Heart left ventricle (tissue), 16 donors: ENCODE measurements at regions not wholly inside any gene's neighbourhood (a gene's known extent, or its start where the extent isn't known, plus 50 kb on each side); places are given as distances from the start of the nearest gene placed in this dataset.

Experiments used
- ATAC-seq, 4 donors: fragments of 200-7000 bp; cut with Tn5 transposase; one replicate each; pipeline ENCODE4 v1.9.1; 2020 to 2022; ENCODE audit warnings: moderate library complexity in 4 of 4, mild to moderate bottlenecking in 3 of 4, moderate number of reproducible peaks in 1 of 4
- DNase-seq, 5 donors: peaks; one replicate each; pipeline ENCODE4 v3.0.0-alpha.2; 2020
- H3K27ac ChIP-seq, 12 donors: fragments of 200-600 bp; sonication (generic) in 4 of 12; one replicate each; pipeline versions ENCODE4 v1.5.0 to v1.8.0; 2016 to 2022; ENCODE audit warnings: mild to moderate bottlenecking in 2 of 12
- H3K27me3 ChIP-seq, 9 donors: fragments of 200-600 bp; sonication (generic) in 2 of 9; one replicate each; pipeline versions ENCODE4 v1.5.1 to v1.8.0; 2016 to 2022; ENCODE audit warnings: mild to moderate bottlenecking in 3 of 9
- H3K36me3 ChIP-seq, 9 donors: fragments of 200-600 bp; sonication (generic) in 2 of 9; one replicate each; pipeline versions ENCODE4 v1.5.0 to v1.8.0; 2018 to 2022; ENCODE audit warnings: mild to moderate bottlenecking in 2 of 9
- H3K4me1 ChIP-seq, 12 donors: fragments of 200-600 bp; sonication (generic) in 4 of 12; one replicate each; pipeline versions ENCODE4 v1.5.0 to v1.8.0; 2016 to 2022; ENCODE audit warnings: mild to moderate bottlenecking in 3 of 12
- H3K4me3 ChIP-seq, 12 donors: fragments of 200-600 bp; sonication (generic) in 4 of 12; one replicate each; pipeline versions ENCODE4 v1.5.0 to v1.8.0; 2017 to 2022; ENCODE audit warnings: mild to moderate bottlenecking in 9 of 12, moderate library complexity in 4 of 12
- H3K9me3 ChIP-seq, 12 donors: fragments of 200-600 bp; sonication (generic) in 4 of 12; one replicate each; pipeline versions ENCODE4 v1.5.0 to v1.8.0; 2016 to 2022; ENCODE audit warnings: mild to moderate bottlenecking in 1 of 12
- POLR2A ChIP-seq, 2 donors: fragments of 450-650 bp; IDR thresholded peaks; one replicate each; pipeline ENCODE4 v1.6.1; 2017; ENCODE audit warnings: antibody characterized with exemption in 2 of 2, mild to moderate bottlenecking in 2 of 2, moderate library complexity in 2 of 2
- WGBS, 4 donors: extraction: QIAGEN DNeasy Blood & Tissue Kit in 2 of 4; methylation state at CpG; one replicate each; pipeline versions ENCODE4 v1.1.5 to v1.1.7; 2013 to 2018; 5-methylcytosine and 5-hydroxymethylcytosine counted together
- intact Hi-C, 10 donors: fragments of 100-400 bp; cut with DNase I; formaldehyde crosslinking; loops; one replicate each; pipeline versions ENCODE4 v1.11.1 to v1.14.2; 2022
- TF ChIP-seq, protein P1 (sequence below), 12 donors: fragments of 200-600 bp; sonication (generic) in 4 of 12; IDR thresholded peaks; one replicate each; pipeline versions ENCODE4 v1.5.0 to v1.8.0; 2018 to 2022; ENCODE audit warnings: antibody characterized with exemption in 12 of 12, mild to moderate bottlenecking in 5 of 12
- donor health status: ischemic (EF 13 %, LVEDD 7.1; RV severe dilation, severe dysfunction).
- donor health status: healthy with polysubstance abuse.
- donor health status: DM: no; HTN: yes; CAD: no.
- donor health status: DM: no; HTN: no; CAD: no.
- donor health status: ischemic (EF 25% LVEDD 6.9; RV normal size, moderate dysfunction).
- donor health status: ischemic (EF 25% LVEDD 5.7; RV mildly dilated, moderate dysfunction).
- donor health status: healthy.
- donor health status: DM: yes; HTN: yes; CAD: no.
- donor health status: ischemic (EF 35%, LVEDD 5.7; RV mildly dilated, moderate dysfunction).
- donor health status: nonischemic (EF 11% LVEDD 7.7; RV severe dilation, severe dysfunction).
- donor health status: DM: yes; HTN: yes; CAD: no.
- donor health status: PGD.
- donor health status: ischemic (EF 29% LVEDD 5.4; RV normal size, mild dysfunction).
- donor health status: nonischemic (EF 23%, LVEDD 6.1; RV moderate dilation, normal function).

DNA sequence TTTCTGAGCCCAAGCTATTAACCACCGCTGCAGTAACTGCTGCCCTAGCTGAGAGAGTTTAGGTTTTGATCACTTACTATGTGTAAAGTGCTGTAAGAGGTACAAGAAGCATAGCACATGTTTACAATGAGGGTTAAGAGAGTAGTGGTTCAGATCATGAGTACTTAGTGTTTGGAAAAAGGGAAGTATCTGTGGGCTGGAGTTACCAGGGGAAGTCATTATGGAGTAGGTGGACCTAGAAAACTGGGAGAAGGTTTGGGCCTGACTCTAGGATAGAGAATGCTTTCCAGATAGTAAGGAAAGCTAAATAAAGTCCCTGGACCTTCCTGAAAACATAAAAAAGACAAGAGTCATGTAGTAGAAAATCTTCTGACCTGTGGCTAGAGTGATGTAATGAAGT is 149.6 kb upstream of the PLXNA2 start:
- Histone ChIP-seq H3K36me3 (no peaks in the 10 kb centered on the region), H3K27me3 (peaks cover 0 to 7% (median 0%) of the 10 kb centered on the region in 9 donors), H3K4me1 (no peaks in the 10 kb centered on the region), H3K4me3 (no peak overlapping the region), H3K9me3 (peaks cover 0 to 5% (median 0%) of the 10 kb centered on the region in 12 donors), H3K27ac (no peak overlapping the region)
- no peak for TF ChIP-seq POLR2A (IDR thresholded peaks at IDR 0.05)
- TF ChIP-seq, protein P1, sequence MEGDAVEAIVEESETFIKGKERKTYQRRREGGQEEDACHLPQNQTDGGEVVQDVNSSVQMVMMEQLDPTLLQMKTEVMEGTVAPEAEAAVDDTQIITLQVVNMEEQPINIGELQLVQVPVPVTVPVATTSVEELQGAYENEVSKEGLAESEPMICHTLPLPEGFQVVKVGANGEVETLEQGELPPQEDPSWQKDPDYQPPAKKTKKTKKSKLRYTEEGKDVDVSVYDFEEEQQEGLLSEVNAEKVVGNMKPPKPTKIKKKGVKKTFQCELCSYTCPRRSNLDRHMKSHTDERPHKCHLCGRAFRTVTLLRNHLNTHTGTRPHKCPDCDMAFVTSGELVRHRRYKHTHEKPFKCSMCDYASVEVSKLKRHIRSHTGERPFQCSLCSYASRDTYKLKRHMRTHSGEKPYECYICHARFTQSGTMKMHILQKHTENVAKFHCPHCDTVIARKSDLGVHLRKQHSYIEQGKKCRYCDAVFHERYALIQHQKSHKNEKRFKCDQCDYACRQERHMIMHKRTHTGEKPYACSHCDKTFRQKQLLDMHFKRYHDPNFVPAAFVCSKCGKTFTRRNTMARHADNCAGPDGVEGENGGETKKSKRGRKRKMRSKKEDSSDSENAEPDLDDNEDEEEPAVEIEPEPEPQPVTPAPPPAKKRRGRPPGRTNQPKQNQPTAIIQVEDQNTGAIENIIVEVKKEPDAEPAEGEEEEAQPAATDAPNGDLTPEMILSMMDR (IDR thresholded peaks at IDR 0.05) = no peak
- DNase-seq (no peak), ATAC-seq (no peak)
- intact Hi-C loops = no loop called here
- WGBS, 4 donors = 94 to 97% (median 96%) methylated on average over 1 of the region's 1 CpG

DNA sequence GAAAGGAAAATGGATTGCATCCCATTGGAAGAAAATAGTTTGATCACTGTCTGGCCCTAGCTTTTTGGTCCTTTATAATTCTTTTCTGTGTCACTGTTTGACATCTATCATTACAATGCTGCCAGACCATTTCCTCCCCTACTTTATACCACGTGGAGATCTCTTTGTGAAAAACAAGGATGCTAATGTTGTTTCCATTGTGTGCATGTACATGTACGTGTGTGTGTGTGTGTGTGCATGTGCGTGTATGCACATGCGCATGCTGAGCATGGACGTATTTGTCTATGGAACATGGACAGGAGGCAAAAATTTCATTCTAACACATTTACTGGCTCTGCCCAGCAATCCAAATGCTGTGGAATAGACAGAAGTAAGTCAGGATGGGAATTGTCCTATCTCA is 153.1 kb upstream of the PLXNA2 start:
- H3K27me3 ChIP-seq = no peaks in the 10 kb centered on the region
- ATAC-seq = no peak
- WGBS, 4 donors = 69 to 83% (median 70%) methylated on average over 5 of the region's 5 CpGs
- peaks cover 0 to 5% (median 0%) of the 10 kb centered on the region in 12 donors for H3K9me3 ChIP-seq
- no peak overlapping the region for H3K4me3 ChIP-seq
- H3K27ac ChIP-seq = no peak overlapping the region
- no peak for DNase-seq
- TF ChIP-seq, protein P1 (IDR thresholded peaks at IDR 0.05) = no peak
- no peak for TF ChIP-seq POLR2A (IDR thresholded peaks at IDR 0.05)
- intact Hi-C loops = no loop called here
- no peaks in the 10 kb centered on the region for H3K36me3 ChIP-seq
- no peaks in the 10 kb centered on the region for H3K4me1 ChIP-seq

DNA sequence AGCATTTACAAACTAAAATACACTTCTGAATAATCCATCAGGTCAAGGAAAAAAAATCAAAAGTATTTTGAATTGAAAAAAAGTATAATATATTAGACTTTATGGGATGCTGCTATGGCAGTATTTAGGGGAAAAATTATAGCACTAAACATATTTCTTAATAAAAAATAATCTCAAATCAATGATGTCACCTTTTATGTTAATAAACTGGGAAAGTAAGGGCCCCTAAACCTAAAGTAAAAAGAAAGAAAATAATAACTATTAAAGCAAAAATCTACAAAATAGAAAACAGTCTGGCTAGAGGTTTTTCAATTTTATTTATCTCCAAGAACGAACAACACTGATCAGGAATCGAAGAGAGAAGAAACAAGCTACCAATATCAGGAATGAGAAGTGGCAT is 160.8 kb upstream of the PLXNA2 start:
- Histone ChIP-seq H3K36me3 (no peaks in the 10 kb centered on the region), H3K4me1 (no peaks in the 10 kb centered on the region), H3K27ac (no peak overlapping the region), H3K27me3 (no peaks in the 10 kb centered on the region), H3K9me3 (peaks cover 0 to 6% (median 0%) of the 10 kb centered on the region in 12 donors), H3K4me3 (no peak overlapping the region)
- TF ChIP-seq, protein P1 (IDR thresholded peaks at IDR 0.05) = no peak
- TF ChIP-seq POLR2A (IDR thresholded peaks at IDR 0.05) = no peak
- DNase-seq = no peak
- 90 to 98% (median 92%) methylated on average over 2 of the region's 2 CpGs for WGBS, 4 donors
- ATAC-seq = no peak
- intact Hi-C loops = no loop called here

DNA sequence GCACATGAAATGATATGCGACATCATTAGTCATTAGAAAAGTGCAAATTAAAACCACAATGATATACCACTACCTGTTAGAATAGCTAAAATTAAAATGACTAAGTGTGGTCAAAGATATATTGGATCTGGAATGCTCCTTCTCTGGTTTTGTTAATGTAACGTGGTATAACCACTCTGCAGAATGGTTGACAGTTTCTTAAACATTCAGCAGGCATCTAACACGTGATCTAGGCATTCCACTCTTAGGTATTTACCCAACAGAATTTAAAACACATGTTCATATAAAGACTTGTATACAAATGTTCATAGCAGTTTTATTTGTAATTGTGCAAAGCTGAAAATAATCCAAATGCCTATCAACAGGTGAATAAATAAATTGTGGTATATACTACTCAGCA is 165.0 kb upstream of the PLXNA2 start:
- no peaks in the 10 kb centered on the region for H3K27me3 ChIP-seq
- H3K27ac ChIP-seq = no peak overlapping the region
- intact Hi-C loops = no loop called here
- WGBS, 4 donors = 79 to 81% (median 80%) methylated on average over 3 of the region's 3 CpGs
- H3K4me3 ChIP-seq = no peak overlapping the region
- no peak for DNase-seq
- H3K9me3 ChIP-seq = peaks cover 0 to 6% (median 0%) of the 10 kb centered on the region in 12 donors
- no peaks in the 10 kb centered on the region for H3K36me3 ChIP-seq
- H3K4me1 ChIP-seq = no peaks in the 10 kb centered on the region
- TF ChIP-seq POLR2A (IDR thresholded peaks at IDR 0.05) = no peak
- TF ChIP-seq, protein P1 (IDR thresholded peaks at IDR 0.05) = no peak
- ATAC-seq = no peak
